ENCODE measurements at regions not wholly inside any gene's neighbourhood (a gene's known extent, or its start where the extent isn't known, plus 50 kb on each side); places are given as distances from the start of the nearest gene placed in this dataset.
"Not testable (repeated sequence)": the region's sequence is repeated elsewhere in the genome, so short reads cannot be mapped to it uniquely, and the experiment has no call there.

GRCh38 chr11:29131055-29131454 is 885.8 kb downstream of the KCNA4 start:
- no peak for DNase-seq

GRCh38 chr11:29129844-29130243 is 887.0 kb downstream of the KCNA4 start:
- no peak for DNase-seq

GRCh38 chr11:29127461-29127860 is 889.4 kb downstream of the KCNA4 start:
- DNase-seq, result no peak

GRCh38 chr11:29125606-29126005 is 891.2 kb downstream of the KCNA4 start:
- no peak for DNase-seq

GRCh38 chr11:29124470-29124869 is 892.4 kb downstream of the KCNA4 start:
- no peak for DNase-seq

- DNase-seq, result peak; percentile 40
These were observed 896.9 kb downstream of the KCNA4 start for GRCh38 chr11:29119707-29120618.

GRCh38 chr11:29119116-29119515 is 897.7 kb downstream of the KCNA4 start:
- DNase-seq, result no peak

GRCh38 chr11:29100967-29101366 is 915.9 kb downstream of the KCNA4 start:
- no peak for DNase-seq

GRCh38 chr11:29095821-29096220 is 921.0 kb downstream of the KCNA4 start:
- no peak for DNase-seq

GRCh38 chr11:29093416-29094120 is 923.3 kb downstream of the KCNA4 start:
- DNase-seq, result no peak

- no peak for DNase-seq
These were observed 929.5 kb downstream of the KCNA4 start for GRCh38 chr11:29087200-29087812.

- DNase-seq, result no peak
These were observed 941.1 kb downstream of the KCNA4 start for GRCh38 chr11:29075726-29076125.

- no peak for DNase-seq
These were observed 953.0 kb downstream of the KCNA4 start for GRCh38 chr11:29063630-29064361.

- DNase-seq, result no peak
These were observed 953.3 kb downstream of the METTL15 start for GRCh38 chr11:29061452-29061851.

GRCh38 chr11:29056487-29056886 is 948.3 kb downstream of the METTL15 start:
- DNase-seq, result not testable (repeated sequence)

- no peak for DNase-seq
These were observed 943.7 kb downstream of the METTL15 start for GRCh38 chr11:29051935-29052334.

- not testable (repeated sequence) for DNase-seq
These were observed 942.8 kb downstream of the METTL15 start for GRCh38 chr11:29050962-29051361.

GRCh38 chr11:29040489-29040888 is 932.3 kb downstream of the METTL15 start:
- no peak for DNase-seq

- no peak for DNase-seq
These were observed 924.4 kb downstream of the METTL15 start for GRCh38 chr11:29032384-29033149.

GRCh38 chr11:29029452-29029851 is 921.3 kb downstream of the METTL15 start:
- DNase-seq, result no peak

GRCh38 chr11:29027436-29027835 is 919.2 kb downstream of the METTL15 start:
- DNase-seq, result no peak

GRCh38 chr11:29026286-29026685 is 918.1 kb downstream of the METTL15 start:
- DNase-seq, result no peak

Data from T1000 (cell line).